ENCODE measurements at regions not wholly inside any gene's neighbourhood (a gene's known extent, or its start where the extent isn't known, plus 50 kb on each side); places are given as distances from the start of the nearest gene placed in this dataset.

GRCh38 chr2:158038901-158039300 lies 62.8 kb upstream of the UPP2 start:
- WGBS, 2 donors, result 95 to 100% methylated on average over 5 of the region's 5 CpGs
- Histone ChIP-seq H3K27me3 (no peaks in the 10 kb centered on the region), H3K4me1 (peaks cover 5 to 24% (median 16%) of the 10 kb centered on the region in 4 donors), H3K36me3 (no peaks in the 10 kb centered on the region), H3K27ac (no peak overlapping the region), H3K9me3 (no peaks in the 10 kb centered on the region), H3K4me3 (no peak overlapping the region)
- TF ChIP-seq POLR2A (IDR thresholded peaks at IDR 0.05), result no peak
- no peak for TF ChIP-seq POLR2AphosphoS5 (IDR thresholded peaks at IDR 0.05)
- no peak for TF ChIP-seq EP300 (IDR thresholded peaks at IDR 0.05)
- no peak for TF ChIP-seq CTCF (IDR thresholded peaks at IDR 0.05)
- no peak for DNase-seq
- ATAC-seq (ENCODE audit: low FRiP score in 2 of 2), result no peak

GRCh38 chr2:158034198-158034866 lies 67.3 kb upstream of the UPP2 start:
- peak in 1 of 2 donors; percentile 43 for DNase-seq

GRCh38 chr2:158031371-158031770 lies 70.3 kb upstream of the UPP2 start:
- no peaks in the 10 kb centered on the region for H3K27me3 ChIP-seq
- TF ChIP-seq EP300 (IDR thresholded peaks at IDR 0.05) (no peak), CTCF (IDR thresholded peaks at IDR 0.05) (no peak), POLR2A (IDR thresholded peaks at IDR 0.05) (no peak), POLR2AphosphoS5 (IDR thresholded peaks at IDR 0.05) (no peak)
- no peak overlapping the region for H3K4me3 ChIP-seq
- no peak overlapping the region for H3K27ac ChIP-seq
- no peaks in the 10 kb centered on the region for H3K9me3 ChIP-seq
- no peak for DNase-seq
- peaks cover 0 to 5% (median 2%) of the 10 kb centered on the region in 4 donors for H3K4me1 ChIP-seq
- WGBS, 2 donors, result 77 to 82% methylated on average over 4 of the region's 4 CpGs
- H3K36me3 ChIP-seq, result no peaks in the 10 kb centered on the region
- ATAC-seq (ENCODE audit: low FRiP score in 2 of 2), result no peak

More at GRCh38 chr2:158034198-158034866, 67.3 kb upstream of the UPP2 start:
- no peak overlapping the region for H3K4me3 ChIP-seq
- TF ChIP-seq CTCF (IDR thresholded peaks at IDR 0.05) (peak; percentile 28 to 63 (median 56)), POLR2AphosphoS5 (IDR thresholded peaks at IDR 0.05) (no peak), EP300 (IDR thresholded peaks at IDR 0.05) (no peak)
- no peaks in the 10 kb centered on the region for H3K27me3 ChIP-seq
- peak overlapping the region in 2 of 4 donors; percentile 17 to 69 for H3K27ac ChIP-seq
- ATAC-seq (ENCODE audit: low FRiP score in 2 of 2), result peak; percentile 63 to 77
- H3K4me1 ChIP-seq, result peaks cover 0 to 5% (median 2%) of the 10 kb centered on the region in 4 donors
- H3K9me3 ChIP-seq, result no peaks in the 10 kb centered on the region
- WGBS, 2 donors, result 23 to 28% methylated on average over 5 to 7 of the region's 7 CpGs
- no peaks in the 10 kb centered on the region for H3K36me3 ChIP-seq

- DNase-seq, result peak in 1 of 2 donors; percentile 38
- Histone ChIP-seq H3K4me3 (no peak overlapping the region), H3K9me3 (no peaks in the 10 kb centered on the region), H3K4me1 (no peaks in the 10 kb centered on the region), H3K27ac (no peak overlapping the region), H3K27me3 (no peaks in the 10 kb centered on the region), H3K36me3 (no peaks in the 10 kb centered on the region)
- TF ChIP-seq POLR2A (IDR thresholded peaks at IDR 0.05) (no peak), EP300 (IDR thresholded peaks at IDR 0.05) (no peak), POLR2AphosphoS5 (IDR thresholded peaks at IDR 0.05) (no peak), CTCF (IDR thresholded peaks at IDR 0.05) (no peak)
- 71 to 82% methylated on average over 8 to 11 of the region's 11 CpGs for WGBS, 2 donors
- ATAC-seq (ENCODE audit: low FRiP score in 2 of 2), result peak in 1 of 2 donors; percentile 52
Observed at GRCh38 chr2:158025255-158025996, 76.2 kb upstream of the UPP2 start.

All from upper lobe of left lung (tissue), 6 donors.